Upper lobe of right lung (tissue), 1 donor: ENCODE measurements at regions not wholly inside any gene's neighbourhood (a gene's known extent, or its start where the extent isn't known, plus 50 kb on each side); places are given as distances from the start of the nearest gene placed in this dataset.

ENCODE experiments used
- ATAC-seq: fragments of 200-7000 bp; cut with Tn5 transposase; one replicate; pipeline ENCODE4 v1.9.1; 2020; ENCODE audit warnings: mild to moderate bottlenecking, moderate library complexity
- DNase-seq: peaks from one replicate; pipeline ENCODE4 v3.0.0-alpha.2; 2020
- H3K27ac ChIP-seq: fragments of 200-600 bp; one replicate; pipeline ENCODE4 v1.8.0; 2022
- H3K27me3 ChIP-seq: fragments of 200-600 bp; one replicate; pipeline ENCODE4 v1.8.0; 2022; ENCODE audit warnings: mild to moderate bottlenecking
- H3K36me3 ChIP-seq: fragments of 200-600 bp; one replicate; pipeline ENCODE4 v1.8.0; 2022
- H3K4me1 ChIP-seq: fragments of 200-600 bp; one replicate; pipeline ENCODE4 v1.8.0; 2022
- H3K4me3 ChIP-seq: fragments of 200-600 bp; one replicate; pipeline ENCODE4 v1.8.0; 2022; ENCODE audit warnings: mild to moderate bottlenecking
- H3K9me3 ChIP-seq: fragments of 200-600 bp; one replicate; pipeline ENCODE4 v1.8.0; 2022
- intact Hi-C: fragments of 100-400 bp; cut with DNase I; formaldehyde crosslinking; loops from one replicate; pipeline ENCODE4 v1.11.0; 2022
- TF ChIP-seq, protein P1 (sequence below): fragments of 200-600 bp; IDR thresholded peaks from one replicate; pipeline ENCODE4 v1.8.0; 2022; ENCODE audit warnings: antibody characterized with exemption
- donor health status: DM: no; HTN: yes; CAD: no; lungs with severe emphysema.

DNA sequence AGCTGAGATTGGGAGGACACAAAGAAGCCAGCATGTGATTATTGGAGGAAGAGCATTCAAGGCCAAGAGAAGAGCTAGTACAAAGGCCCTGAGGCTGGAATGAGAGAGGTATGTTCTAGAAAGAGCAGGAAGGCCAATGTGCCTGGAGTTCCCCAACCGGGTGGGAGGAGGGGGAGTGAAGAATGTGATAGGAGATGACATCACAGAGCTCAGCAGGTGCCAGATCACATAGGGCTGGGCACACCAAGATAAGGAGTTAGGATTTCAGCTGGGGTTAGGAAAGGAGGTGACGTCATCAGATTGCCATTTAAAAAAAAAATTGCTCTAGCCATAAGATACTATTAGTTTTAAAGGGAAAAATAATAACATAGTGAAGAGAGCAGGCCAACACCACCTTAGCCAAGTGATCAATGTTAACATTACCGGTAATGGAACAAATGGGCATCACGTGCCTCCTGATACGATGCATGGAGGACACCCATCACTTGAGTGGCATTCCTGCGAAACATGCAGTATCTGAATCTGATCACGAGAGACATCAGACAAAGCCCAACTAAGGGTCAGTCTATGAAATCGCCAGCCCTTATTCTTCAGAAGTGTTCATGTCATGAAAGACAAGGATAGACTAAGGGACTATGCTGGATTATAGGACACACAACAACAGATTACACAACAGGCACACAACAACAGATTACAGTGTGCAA lies 344.3 kb downstream of the BCOR start:
- ATAC-seq (peak; percentile 65), DNase-seq (no peak)
- Histone ChIP-seq H3K36me3 (no peaks in the 10 kb centered on the region), H3K9me3 (no peaks in the 10 kb centered on the region), H3K4me3 (no peak overlapping the region), H3K4me1 (peaks cover 5% of the 10 kb centered on the region), H3K27me3 (no peaks in the 10 kb centered on the region), H3K27ac (no peak overlapping the region)
- intact Hi-C loops: no loop called here
- TF ChIP-seq, protein P1, sequence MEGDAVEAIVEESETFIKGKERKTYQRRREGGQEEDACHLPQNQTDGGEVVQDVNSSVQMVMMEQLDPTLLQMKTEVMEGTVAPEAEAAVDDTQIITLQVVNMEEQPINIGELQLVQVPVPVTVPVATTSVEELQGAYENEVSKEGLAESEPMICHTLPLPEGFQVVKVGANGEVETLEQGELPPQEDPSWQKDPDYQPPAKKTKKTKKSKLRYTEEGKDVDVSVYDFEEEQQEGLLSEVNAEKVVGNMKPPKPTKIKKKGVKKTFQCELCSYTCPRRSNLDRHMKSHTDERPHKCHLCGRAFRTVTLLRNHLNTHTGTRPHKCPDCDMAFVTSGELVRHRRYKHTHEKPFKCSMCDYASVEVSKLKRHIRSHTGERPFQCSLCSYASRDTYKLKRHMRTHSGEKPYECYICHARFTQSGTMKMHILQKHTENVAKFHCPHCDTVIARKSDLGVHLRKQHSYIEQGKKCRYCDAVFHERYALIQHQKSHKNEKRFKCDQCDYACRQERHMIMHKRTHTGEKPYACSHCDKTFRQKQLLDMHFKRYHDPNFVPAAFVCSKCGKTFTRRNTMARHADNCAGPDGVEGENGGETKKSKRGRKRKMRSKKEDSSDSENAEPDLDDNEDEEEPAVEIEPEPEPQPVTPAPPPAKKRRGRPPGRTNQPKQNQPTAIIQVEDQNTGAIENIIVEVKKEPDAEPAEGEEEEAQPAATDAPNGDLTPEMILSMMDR: no peak

DNA sequence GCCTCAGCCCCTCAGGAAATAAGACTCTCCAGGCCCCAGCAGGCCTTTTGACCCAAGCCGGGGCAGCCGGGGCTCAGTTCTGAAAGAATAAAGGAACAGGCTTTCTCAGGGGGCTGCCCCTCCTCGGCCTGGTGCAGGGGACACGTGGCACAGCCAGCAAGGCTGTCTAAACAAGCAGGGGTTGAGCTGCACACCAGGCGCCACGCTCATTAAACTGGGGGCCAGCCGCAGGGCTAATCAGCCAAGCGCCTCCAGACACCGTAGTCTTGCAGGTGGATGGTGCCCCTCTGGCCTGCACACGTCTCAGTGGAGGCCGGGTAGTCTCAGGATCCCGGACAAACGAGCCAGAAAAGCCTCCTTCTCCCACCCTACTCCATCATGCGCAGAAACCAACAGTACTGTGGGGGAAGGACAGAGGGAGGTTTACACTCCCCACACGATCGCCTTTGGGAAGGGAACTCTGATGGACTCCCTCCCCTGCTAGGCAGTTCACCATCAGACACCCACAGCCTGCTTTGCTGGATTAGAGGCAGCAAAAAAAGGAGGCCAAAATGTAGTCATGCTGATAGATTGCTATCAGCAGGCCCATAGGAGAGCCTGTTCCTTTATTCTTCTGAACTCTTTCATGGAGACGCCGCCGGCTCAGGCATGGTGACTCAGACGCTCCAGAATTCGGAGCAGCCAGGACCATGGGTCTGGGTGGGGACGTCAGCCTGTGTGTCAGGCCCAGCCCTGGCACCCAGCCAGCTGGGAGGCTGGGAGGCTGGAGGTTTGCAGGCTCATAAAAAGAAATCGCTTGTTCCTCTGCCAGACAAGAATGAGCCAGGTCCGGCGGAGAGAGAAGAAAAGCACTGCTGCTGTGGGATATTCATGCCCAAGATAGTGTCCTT lies 342.4 kb downstream of the BCOR start:
- no peaks in the 10 kb centered on the region for H3K36me3 ChIP-seq
- H3K4me1 ChIP-seq: peaks cover 2% of the 10 kb centered on the region
- H3K27ac ChIP-seq: no peak overlapping the region
- intact Hi-C loops: no loop called here
- peak; percentile 69 for DNase-seq
- TF ChIP-seq, protein P1: no peak
- H3K4me3 ChIP-seq: no peak overlapping the region
- H3K27me3 ChIP-seq: no peaks in the 10 kb centered on the region
- H3K9me3 ChIP-seq: no peaks in the 10 kb centered on the region
- ATAC-seq: peak; percentile 68

DNA sequence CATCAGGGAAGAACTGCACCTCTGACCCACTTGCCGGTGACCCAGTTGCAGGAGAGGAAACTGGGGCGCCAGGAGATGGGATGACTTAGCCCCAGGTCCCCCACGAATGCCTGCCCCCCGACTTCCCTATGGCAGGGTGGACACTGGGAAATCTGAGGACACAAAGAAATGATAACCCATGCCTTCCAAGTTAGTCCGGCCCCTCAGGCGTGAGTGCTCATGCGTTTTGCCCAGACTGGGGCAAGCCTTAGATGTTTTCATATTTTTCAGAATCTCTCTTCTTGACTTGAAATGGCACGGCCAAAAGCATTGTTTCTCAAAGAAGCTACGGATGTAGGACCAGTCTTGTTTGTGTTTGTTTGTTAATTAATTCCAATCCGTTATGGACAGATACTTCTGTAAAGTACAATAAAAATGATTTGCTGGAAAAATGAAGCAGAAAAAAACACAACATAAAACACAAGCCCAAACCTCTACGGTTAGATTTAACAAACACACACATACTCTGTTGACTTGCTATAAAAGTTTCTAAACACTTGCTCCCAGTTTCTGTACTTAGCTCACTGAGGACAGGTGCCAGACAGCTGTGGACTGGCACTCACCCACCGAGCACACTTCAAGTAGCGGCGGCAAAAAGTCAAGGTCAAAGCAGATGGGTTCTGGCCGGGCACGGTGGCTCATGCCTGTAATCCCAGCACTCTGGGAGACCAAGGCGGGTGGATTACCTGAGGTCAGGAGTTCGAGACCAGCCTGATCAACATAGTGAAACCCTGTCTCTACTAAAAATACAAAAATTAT lies 341.5 kb downstream of the BCOR start:
- Histone ChIP-seq H3K27ac (no peak overlapping the region), H3K4me1 (peaks cover 2% of the 10 kb centered on the region), H3K27me3 (no peaks in the 10 kb centered on the region), H3K9me3 (no peaks in the 10 kb centered on the region), H3K36me3 (no peaks in the 10 kb centered on the region), H3K4me3 (no peak overlapping the region)
- no peak for ATAC-seq
- no peak for DNase-seq
- intact Hi-C loops: no loop called here
- TF ChIP-seq, protein P1: no peak

DNA sequence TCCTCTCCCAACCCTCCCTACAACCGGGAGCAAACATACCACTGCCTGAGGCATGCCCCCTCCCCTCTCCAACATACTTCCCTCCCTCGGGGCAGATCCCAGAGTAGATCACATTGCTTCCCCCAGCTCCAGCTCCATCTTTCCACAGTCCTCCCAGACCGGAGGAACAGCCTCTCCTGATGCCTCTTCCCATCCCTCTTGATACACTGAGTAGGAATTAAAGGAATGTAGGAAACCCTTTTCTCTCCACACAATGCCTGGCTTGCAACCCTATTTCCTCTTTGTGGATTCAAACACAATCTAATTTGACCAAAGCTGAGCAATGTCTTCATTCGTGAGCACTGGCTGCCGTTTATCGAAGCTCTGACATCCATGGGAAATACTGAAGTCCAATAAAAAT lies 339.8 kb downstream of the BCOR start:
- DNase-seq: no peak
- Histone ChIP-seq H3K4me1 (peaks cover 2% of the 10 kb centered on the region), H3K27ac (no peak overlapping the region), H3K36me3 (no peaks in the 10 kb centered on the region), H3K27me3 (no peaks in the 10 kb centered on the region), H3K4me3 (no peak overlapping the region), H3K9me3 (no peaks in the 10 kb centered on the region)
- TF ChIP-seq, protein P1: no peak
- intact Hi-C loops: no loop called here
- no peak for ATAC-seq

DNA sequence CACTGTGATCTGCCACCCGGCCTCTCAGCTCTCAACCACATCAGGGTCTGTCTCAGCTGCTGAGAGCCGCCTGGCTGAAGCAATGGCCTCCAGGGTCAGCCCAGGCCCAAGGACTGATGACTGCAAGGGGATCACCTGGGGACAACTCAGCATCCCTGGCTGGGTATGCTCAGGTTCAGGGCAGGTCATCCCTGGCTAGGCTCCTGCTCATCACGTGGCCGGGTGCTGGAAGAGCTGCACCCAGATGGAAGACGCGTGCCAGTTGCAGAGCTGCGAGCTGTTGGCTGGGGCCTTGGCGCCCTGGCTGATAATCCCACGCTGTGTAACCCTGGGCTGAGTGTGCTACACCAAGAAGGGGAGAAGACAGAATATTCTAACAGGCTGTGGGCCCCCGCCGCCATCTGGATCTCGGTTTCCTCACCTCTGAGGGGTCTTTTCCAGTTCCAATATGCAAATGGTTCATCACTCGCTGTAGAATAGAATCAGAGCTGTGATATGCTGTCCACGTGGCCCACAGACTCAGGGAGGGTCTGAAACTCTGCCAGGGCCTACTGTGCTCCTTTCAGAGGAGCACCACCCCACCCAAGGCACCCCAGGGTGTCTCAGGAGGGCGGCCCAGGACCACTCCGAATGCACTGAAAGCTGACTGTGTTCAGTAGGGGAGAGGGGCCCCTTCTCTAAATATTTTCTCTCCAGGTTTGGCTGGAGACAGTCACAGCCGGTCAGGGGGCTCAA lies 338.8 kb downstream of the BCOR start:
- intact Hi-C loops: no loop called here
- TF ChIP-seq, protein P1: no peak
- Histone ChIP-seq H3K27me3 (no peaks in the 10 kb centered on the region), H3K36me3 (no peaks in the 10 kb centered on the region), H3K4me1 (peaks cover 2% of the 10 kb centered on the region), H3K4me3 (no peak overlapping the region), H3K27ac (peak overlapping the region; percentile 36), H3K9me3 (no peaks in the 10 kb centered on the region)
- DNase-seq (no peak), ATAC-seq (no peak)
